ENCODE measurements at regions not wholly inside any gene's neighbourhood (a gene's known extent, or its start where the extent isn't known, plus 50 kb on each side); places are given as distances from the start of the nearest gene placed in this dataset.

GRCh38 chr15:31268911-31269784 lies 57.5 kb upstream of the KLF13 start:
- H3K27me3 ChIP-seq (ENCODE audit: control insufficient read depth, insufficient read depth, low read length), result no peaks in the 10 kb centered on the region
- H3K4me3 Mint-ChIP-seq, result no peak overlapping the region
- H3K4me1 Mint-ChIP-seq, result peaks cover 32 to 55% of the 10 kb centered on the region in 2 donors
- no peaks in the 10 kb centered on the region for H3K27me3 Mint-ChIP-seq (ENCODE audit: low read depth in 2 of 2)
- TF ChIP-seq, protein P1, sequence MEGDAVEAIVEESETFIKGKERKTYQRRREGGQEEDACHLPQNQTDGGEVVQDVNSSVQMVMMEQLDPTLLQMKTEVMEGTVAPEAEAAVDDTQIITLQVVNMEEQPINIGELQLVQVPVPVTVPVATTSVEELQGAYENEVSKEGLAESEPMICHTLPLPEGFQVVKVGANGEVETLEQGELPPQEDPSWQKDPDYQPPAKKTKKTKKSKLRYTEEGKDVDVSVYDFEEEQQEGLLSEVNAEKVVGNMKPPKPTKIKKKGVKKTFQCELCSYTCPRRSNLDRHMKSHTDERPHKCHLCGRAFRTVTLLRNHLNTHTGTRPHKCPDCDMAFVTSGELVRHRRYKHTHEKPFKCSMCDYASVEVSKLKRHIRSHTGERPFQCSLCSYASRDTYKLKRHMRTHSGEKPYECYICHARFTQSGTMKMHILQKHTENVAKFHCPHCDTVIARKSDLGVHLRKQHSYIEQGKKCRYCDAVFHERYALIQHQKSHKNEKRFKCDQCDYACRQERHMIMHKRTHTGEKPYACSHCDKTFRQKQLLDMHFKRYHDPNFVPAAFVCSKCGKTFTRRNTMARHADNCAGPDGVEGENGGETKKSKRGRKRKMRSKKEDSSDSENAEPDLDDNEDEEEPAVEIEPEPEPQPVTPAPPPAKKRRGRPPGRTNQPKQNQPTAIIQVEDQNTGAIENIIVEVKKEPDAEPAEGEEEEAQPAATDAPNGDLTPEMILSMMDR (IDR thresholded peaks at IDR 0.05), result no peak
- H3K9me3 ChIP-seq (ENCODE audit: control insufficient read depth, insufficient read depth, low read length), result no peaks in the 10 kb centered on the region
- H3K4me1 ChIP-seq (ENCODE audit: control insufficient read depth, insufficient read depth, low read length), result peaks cover 64% of the 10 kb centered on the region
- no peaks in the 10 kb centered on the region for H3K9me3 Mint-ChIP-seq
- H3K27ac ChIP-seq (ENCODE audit: low read length), result no peak overlapping the region
- WGBS (ENCODE audit: insufficient coverage), result 93% methylated on average over 11 of the region's 11 CpGs
- no peak overlapping the region for H3K4me3 ChIP-seq (ENCODE audit: low read length)
- DNase-seq, result peak in 1 of 2 donors; percentile 9
- H3K36me3 Mint-ChIP-seq, result no peaks in the 10 kb centered on the region
- H3K36me3 ChIP-seq (ENCODE audit: control insufficient read depth, insufficient read depth, low read length), result no peaks in the 10 kb centered on the region
- ATAC-seq, result no peak
- peak overlapping the region in 1 of 2 donors; percentile 11 for H3K27ac Mint-ChIP-seq
- intact Hi-C loops (cut with micrococcal nuclease), result loop anchor here (5.0 to 10.0 kb wide), 3 partner anchors 54 to 218 kb away; partner anchors contain the start of gene KLF13

GRCh38 chr15:31269816-31270575 lies 56.6 kb upstream of the KLF13 start:
- no peaks in the 10 kb centered on the region for H3K36me3 ChIP-seq (ENCODE audit: control insufficient read depth, insufficient read depth, low read length)
- intact Hi-C loops (cut with micrococcal nuclease), result loop anchor here (5.0 to 10.0 kb wide), 3 partner anchors 55 to 217 kb away; partner anchors contain the start of gene KLF13

GRCh38 chr15:31270767-31271166 lies 55.9 kb upstream of the KLF13 start:
- intact Hi-C loops (cut with micrococcal nuclease), result no loop called here
- DNase-seq, result peak in 1 of 2 donors; percentile 6
- Mint-ChIP-seq H3K36me3 (no peaks in the 10 kb centered on the region), H3K9me3 (no peaks in the 10 kb centered on the region), H3K27me3 (ENCODE audit: low read depth in 2 of 2) (no peaks in the 10 kb centered on the region), H3K4me3 (no peak overlapping the region), H3K27ac (no peak overlapping the region), H3K4me1 (peaks cover 20 to 44% of the 10 kb centered on the region in 2 donors)
- no peak for ATAC-seq
- Histone ChIP-seq H3K9me3 (ENCODE audit: control insufficient read depth, insufficient read depth, low read length) (no peaks in the 10 kb centered on the region), H3K4me3 (ENCODE audit: low read length) (no peak overlapping the region), H3K4me1 (ENCODE audit: control insufficient read depth, insufficient read depth, low read length) (peaks cover 48% of the 10 kb centered on the region), H3K27me3 (ENCODE audit: control insufficient read depth, insufficient read depth, low read length) (no peaks in the 10 kb centered on the region), H3K27ac (ENCODE audit: low read length) (no peak overlapping the region), H3K36me3 (ENCODE audit: control insufficient read depth, insufficient read depth, low read length) (no peaks in the 10 kb centered on the region)
- TF ChIP-seq, protein P1 (IDR thresholded peaks at IDR 0.05), result no peak
- WGBS (ENCODE audit: insufficient coverage), result 100% methylated on average over 2 of the region's 2 CpGs

More at GRCh38 chr15:31269816-31270575, 56.6 kb upstream of the KLF13 start:
- H3K36me3 Mint-ChIP-seq, result no peaks in the 10 kb centered on the region
- peaks cover 56% of the 10 kb centered on the region for H3K4me1 ChIP-seq (ENCODE audit: control insufficient read depth, insufficient read depth, low read length)
- no peaks in the 10 kb centered on the region for H3K27me3 Mint-ChIP-seq (ENCODE audit: low read depth in 2 of 2)
- DNase-seq, result peak in 1 of 2 donors; percentile 7
- TF ChIP-seq, protein P1 (IDR thresholded peaks at IDR 0.05), result no peak
- H3K4me3 Mint-ChIP-seq, result no peak overlapping the region
- H3K27ac Mint-ChIP-seq, result peak overlapping the region in 1 of 2 donors; percentile 11
- no peaks in the 10 kb centered on the region for H3K9me3 ChIP-seq (ENCODE audit: control insufficient read depth, insufficient read depth, low read length)
- H3K27ac ChIP-seq (ENCODE audit: low read length), result no peak overlapping the region
- peaks cover 27 to 52% of the 10 kb centered on the region in 2 donors for H3K4me1 Mint-ChIP-seq
- no peaks in the 10 kb centered on the region for H3K27me3 ChIP-seq (ENCODE audit: control insufficient read depth, insufficient read depth, low read length)
- WGBS (ENCODE audit: insufficient coverage), result 94% methylated on average over 4 of the region's 5 CpGs
- ATAC-seq, result no peak
- no peak overlapping the region for H3K4me3 ChIP-seq (ENCODE audit: low read length)
- H3K9me3 Mint-ChIP-seq, result no peaks in the 10 kb centered on the region

Measured in natural killer cell (primary cell).